Upper lobe of right lung (tissue), 1 donor: ENCODE measurements at regions not wholly inside any gene's neighbourhood (a gene's known extent, or its start where the extent isn't known, plus 50 kb on each side); places are given as distances from the start of the nearest gene placed in this dataset.
"Not testable (repeated sequence)": the region's sequence is repeated elsewhere in the genome, so short reads cannot be mapped to it uniquely, and the experiment has no call there.

Source experiments
- ATAC-seq: fragments of 200-7000 bp; cut with Tn5 transposase; one replicate; pipeline ENCODE4 v1.9.1; 2020; ENCODE audit warnings: mild to moderate bottlenecking, moderate library complexity
- DNase-seq: peaks from one replicate; pipeline ENCODE4 v3.0.0-alpha.2; 2020
- H3K27ac ChIP-seq: fragments of 200-600 bp; one replicate; pipeline ENCODE4 v1.8.0; 2022
- H3K27me3 ChIP-seq: fragments of 200-600 bp; one replicate; pipeline ENCODE4 v1.8.0; 2022; ENCODE audit warnings: mild to moderate bottlenecking
- H3K36me3 ChIP-seq: fragments of 200-600 bp; one replicate; pipeline ENCODE4 v1.8.0; 2022
- H3K4me1 ChIP-seq: fragments of 200-600 bp; one replicate; pipeline ENCODE4 v1.8.0; 2022
- H3K4me3 ChIP-seq: fragments of 200-600 bp; one replicate; pipeline ENCODE4 v1.8.0; 2022; ENCODE audit warnings: mild to moderate bottlenecking
- H3K9me3 ChIP-seq: fragments of 200-600 bp; one replicate; pipeline ENCODE4 v1.8.0; 2022
- intact Hi-C: fragments of 100-400 bp; cut with DNase I; formaldehyde crosslinking; loops from one replicate; pipeline ENCODE4 v1.11.0; 2022
- TF ChIP-seq, protein P1 (sequence below): fragments of 200-600 bp; IDR thresholded peaks from one replicate; pipeline ENCODE4 v1.8.0; 2022; ENCODE audit warnings: antibody characterized with exemption
- donor health status: DM: no; HTN: yes; CAD: no; lungs with severe emphysema.

DNA sequence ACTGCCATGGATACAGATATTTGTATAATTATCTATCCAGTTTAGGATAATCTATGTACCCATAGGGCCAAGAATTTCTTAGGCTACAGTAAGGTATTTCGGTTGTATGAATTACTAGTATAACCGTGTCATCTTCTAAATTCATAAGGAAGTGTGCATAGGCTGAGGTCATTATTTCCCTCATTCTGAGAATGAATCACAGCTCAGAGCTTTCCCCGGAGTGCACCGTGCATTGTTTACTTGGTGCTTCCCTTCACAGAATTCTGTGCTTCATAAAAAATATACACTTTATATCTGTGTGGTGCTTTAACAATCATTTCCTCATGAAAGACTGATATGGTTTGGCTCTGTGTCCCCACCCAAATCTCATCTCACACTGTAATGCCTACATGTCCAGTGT lies 514.1 kb downstream of the ETNK1 start:
- no peak for ATAC-seq
- no peaks in the 10 kb centered on the region for H3K36me3 ChIP-seq
- H3K9me3 ChIP-seq = no peaks in the 10 kb centered on the region
- no peak overlapping the region for H3K27ac ChIP-seq
- DNase-seq = no peak
- no peaks in the 10 kb centered on the region for H3K4me1 ChIP-seq
- TF ChIP-seq, protein P1, sequence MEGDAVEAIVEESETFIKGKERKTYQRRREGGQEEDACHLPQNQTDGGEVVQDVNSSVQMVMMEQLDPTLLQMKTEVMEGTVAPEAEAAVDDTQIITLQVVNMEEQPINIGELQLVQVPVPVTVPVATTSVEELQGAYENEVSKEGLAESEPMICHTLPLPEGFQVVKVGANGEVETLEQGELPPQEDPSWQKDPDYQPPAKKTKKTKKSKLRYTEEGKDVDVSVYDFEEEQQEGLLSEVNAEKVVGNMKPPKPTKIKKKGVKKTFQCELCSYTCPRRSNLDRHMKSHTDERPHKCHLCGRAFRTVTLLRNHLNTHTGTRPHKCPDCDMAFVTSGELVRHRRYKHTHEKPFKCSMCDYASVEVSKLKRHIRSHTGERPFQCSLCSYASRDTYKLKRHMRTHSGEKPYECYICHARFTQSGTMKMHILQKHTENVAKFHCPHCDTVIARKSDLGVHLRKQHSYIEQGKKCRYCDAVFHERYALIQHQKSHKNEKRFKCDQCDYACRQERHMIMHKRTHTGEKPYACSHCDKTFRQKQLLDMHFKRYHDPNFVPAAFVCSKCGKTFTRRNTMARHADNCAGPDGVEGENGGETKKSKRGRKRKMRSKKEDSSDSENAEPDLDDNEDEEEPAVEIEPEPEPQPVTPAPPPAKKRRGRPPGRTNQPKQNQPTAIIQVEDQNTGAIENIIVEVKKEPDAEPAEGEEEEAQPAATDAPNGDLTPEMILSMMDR = no peak
- H3K27me3 ChIP-seq = no peaks in the 10 kb centered on the region
- H3K4me3 ChIP-seq = no peak overlapping the region
- intact Hi-C loops = no loop called here

GRCh38 chr12:23140710-23141109 lies 515.7 kb downstream of the ETNK1 start:
- Histone ChIP-seq H3K9me3 (no peaks in the 10 kb centered on the region), H3K4me3 (no peak overlapping the region), H3K36me3 (no peaks in the 10 kb centered on the region), H3K4me1 (no peaks in the 10 kb centered on the region), H3K27ac (no peak overlapping the region), H3K27me3 (no peaks in the 10 kb centered on the region)
- TF ChIP-seq, protein P1 = no peak
- no peak for ATAC-seq
- no peak for DNase-seq
- intact Hi-C loops = no loop called here

GRCh38 chr12:23141335-23141734 lies 516.4 kb downstream of the ETNK1 start:
- DNase-seq = no peak
- intact Hi-C loops = no loop called here
- Histone ChIP-seq H3K4me3 (no peak overlapping the region), H3K27me3 (no peaks in the 10 kb centered on the region), H3K9me3 (no peaks in the 10 kb centered on the region), H3K4me1 (no peaks in the 10 kb centered on the region), H3K27ac (no peak overlapping the region), H3K36me3 (no peaks in the 10 kb centered on the region)
- no peak for ATAC-seq
- TF ChIP-seq, protein P1 = no peak

- ATAC-seq, intact Hi-C loops, DNase-seq: not testable (repeated sequence)
Observed at GRCh38 chr12:23146070-23146469, 521.1 kb downstream of the ETNK1 start.

GRCh38 chr12:23168459-23168858 lies 543.5 kb downstream of the ETNK1 start:
- Histone ChIP-seq H3K9me3 (no peaks in the 10 kb centered on the region), H3K27me3 (no peaks in the 10 kb centered on the region), H3K4me3 (no peak overlapping the region), H3K36me3 (no peaks in the 10 kb centered on the region), H3K4me1 (no peaks in the 10 kb centered on the region), H3K27ac (no peak overlapping the region)
- ATAC-seq = no peak
- TF ChIP-seq, protein P1 = no peak
- DNase-seq = no peak
- intact Hi-C loops = no loop called here

More at GRCh38 chr12:23146070-23146469, 521.1 kb downstream of the ETNK1 start:
- not testable (repeated sequence) for H3K4me3 ChIP-seq, H3K27me3 ChIP-seq, H3K27ac ChIP-seq, H3K4me1 ChIP-seq, H3K9me3 ChIP-seq, H3K36me3 ChIP-seq

DNA sequence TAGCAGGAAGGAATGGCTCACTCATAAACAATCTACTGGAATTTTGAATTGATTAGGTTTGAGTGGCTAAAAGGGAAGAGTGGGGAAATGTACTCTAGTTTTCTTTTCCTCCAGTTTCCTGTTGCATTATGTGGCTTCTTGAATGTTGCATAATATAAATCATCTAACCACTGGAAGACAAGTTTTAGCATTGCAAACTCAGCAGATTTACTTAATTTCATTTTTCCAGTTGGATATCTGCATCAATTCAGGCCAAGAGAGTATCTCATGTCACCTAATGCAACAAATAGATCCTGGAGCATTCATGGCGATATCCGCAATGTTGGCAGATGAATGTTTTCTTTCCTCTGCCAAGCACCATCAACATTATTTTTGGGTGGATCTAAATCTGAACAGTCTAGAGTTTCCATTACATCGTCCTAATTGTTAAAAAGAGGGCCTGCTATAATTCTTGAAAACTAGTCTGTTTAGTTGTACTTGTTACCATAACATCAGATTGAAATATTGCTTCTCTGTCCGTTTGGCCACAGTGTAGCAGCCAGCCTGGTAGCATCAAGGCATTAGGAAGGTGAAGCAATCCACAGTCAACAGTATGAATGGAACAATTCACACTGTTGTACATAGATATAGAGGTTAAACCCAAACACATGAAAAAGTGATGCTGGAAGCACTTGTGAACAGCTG lies 544.2 kb downstream of the ETNK1 start:
- Histone ChIP-seq H3K27me3 (no peaks in the 10 kb centered on the region), H3K4me1 (no peaks in the 10 kb centered on the region), H3K4me3 (no peak overlapping the region), H3K9me3 (no peaks in the 10 kb centered on the region), H3K36me3 (no peaks in the 10 kb centered on the region), H3K27ac (no peak overlapping the region)
- TF ChIP-seq, protein P1 = no peak
- intact Hi-C loops = no loop called here
- DNase-seq = no peak
- ATAC-seq = no peak
